Mesendoderm (in vitro differentiated cells): ENCODE measurements at regions not wholly inside any gene's neighbourhood (a gene's known extent, or its start where the extent isn't known, plus 50 kb on each side); places are given as distances from the start of the nearest gene placed in this dataset.

Experiments
- DNase-seq: peaks from one replicate; pipeline ENCODE4 v3.0.0; 2013
- H2AK5ac ChIP-seq: 2 replicates; pipeline ENCODE4 v1.6.1; 2013; ENCODE audit warnings: low read length, inconsistent platforms
- H2BK120ac ChIP-seq: 2 replicates; pipeline ENCODE4 v1.6.1; 2013; ENCODE audit warnings: low read depth, mild to moderate bottlenecking, low read length, moderate library complexity, mixed read lengths
- H2BK15ac ChIP-seq: replicated peaks from 2 replicates; pipeline ENCODE4 v1.6.1; 2013; ENCODE audit warnings: low read depth, mild to moderate bottlenecking, moderate library complexity
- H2BK5ac ChIP-seq: 2 replicates; pipeline ENCODE4 v1.6.1; 2013; ENCODE audit warnings: low read length, inconsistent platforms
- H3K18ac ChIP-seq: 2 replicates; pipeline ENCODE4 v1.6.1; 2013; ENCODE audit warnings: mild to moderate bottlenecking, low read length, mixed read lengths
- H3K23ac ChIP-seq: one replicate; pipeline ENCODE4 v1.6.1; 2013; ENCODE audit warnings: low read length
- H3K27ac ChIP-seq: 2 replicates; pipeline ENCODE4 v1.5.1; 2013; ENCODE audit warnings: low read depth, mild to moderate bottlenecking, inconsistent platforms, low read length, moderate library complexity
- H3K27me3 ChIP-seq: 2 replicates; pipeline ENCODE4 v1.6.1; 2013; ENCODE audit warnings: low read length, control low read depth, mild to moderate bottlenecking, inconsistent platforms; ENCODE audit not compliant: insufficient read depth, poor library complexity
- H3K36me3 ChIP-seq: 2 replicates; pipeline ENCODE4 v1.6.1; 2013; ENCODE audit warnings: low read length, inconsistent platforms; ENCODE audit not compliant: control insufficient read depth, insufficient read depth
- H3K4ac ChIP-seq: one replicate; pipeline ENCODE4 v1.6.1; 2013; ENCODE audit warnings: low read depth, mild to moderate bottlenecking, low read length, moderate library complexity
- H3K4me1 ChIP-seq: 2 replicates; pipeline ENCODE4 v1.6.1; 2013; ENCODE audit warnings: low read depth, low read length, inconsistent platforms; ENCODE audit not compliant: control insufficient read depth
- H3K4me2 ChIP-seq: 2 replicates; pipeline ENCODE4 v1.6.1; 2013; ENCODE audit warnings: low read length
- H3K4me3 ChIP-seq: 2 replicates; pipeline ENCODE4 v1.5.1; 2013; ENCODE audit warnings: mild to moderate bottlenecking, low read length
- H3K56ac ChIP-seq: one replicate; pipeline ENCODE4 v1.6.1; 2013; ENCODE audit warnings: low read length
- H3K79me1 ChIP-seq: 2 replicates; pipeline ENCODE4 v1.6.1; 2013; ENCODE audit warnings: low read length, inconsistent platforms
- H3K79me2 ChIP-seq: 2 replicates; pipeline ENCODE4 v1.6.1; 2013; ENCODE audit warnings: mild to moderate bottlenecking, low read length; ENCODE audit not compliant: control insufficient read depth, insufficient read depth
- H3K9ac ChIP-seq: 2 replicates; pipeline ENCODE4 v1.6.1; 2013; ENCODE audit warnings: low read length, inconsistent platforms
- H4K5ac ChIP-seq: one replicate; pipeline ENCODE4 v1.6.1; 2013; ENCODE audit warnings: low read length
- H4K8ac ChIP-seq: one replicate; pipeline ENCODE4 v1.6.1; 2013; ENCODE audit warnings: low read depth, mild to moderate bottlenecking, control low read depth, low read length, moderate library complexity
- WGBS: extraction: QIAGEN DNeasy Blood & Tissue Kit; methylation state at CpG from one replicate; pipeline ENCODE4 v1.1.7; 2013; ENCODE audit warnings: low lambda C conversion rate, missing lambda C conversion rate; ENCODE audit not compliant: insufficient coverage; ENCODE audit errors: extremely low coverage; 5-methylcytosine and 5-hydroxymethylcytosine counted together

DNA sequence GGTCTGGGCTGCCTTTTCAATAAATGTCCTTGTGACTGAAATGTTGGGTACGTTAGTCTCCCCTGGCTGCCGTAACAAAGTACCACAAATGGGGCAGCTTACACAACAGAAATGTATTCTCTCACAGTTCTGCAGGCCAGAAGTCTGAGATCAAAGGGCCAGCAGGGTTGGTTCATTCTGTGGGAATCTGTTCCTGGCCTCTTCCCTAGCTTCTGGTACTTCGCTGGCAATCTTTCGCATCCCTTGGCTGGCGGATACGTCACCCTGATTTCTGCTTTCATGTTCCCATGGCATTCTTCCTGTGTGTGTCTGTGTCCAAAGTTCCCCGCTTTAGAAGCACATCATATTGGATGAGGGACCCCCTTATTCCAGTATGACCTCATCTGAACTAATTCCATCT is 95.8 kb upstream of the NCOR2 start:
- Histone ChIP-seq H3K27ac (no peak overlapping the region), H3K79me2 (no peaks in the 10 kb centered on the region), H2BK15ac (no peak overlapping the region), H4K5ac (no peak overlapping the region), H3K27me3 (no peaks in the 10 kb centered on the region), H3K4ac (no peak overlapping the region), H3K4me1 (no peaks in the 10 kb centered on the region), H3K79me1 (no peaks in the 10 kb centered on the region), H3K4me2 (no peak overlapping the region), H3K4me3 (no peak overlapping the region), H3K36me3 (no peaks in the 10 kb centered on the region), H2BK120ac (no peak overlapping the region), H3K9ac (no peak overlapping the region), H2BK5ac (no peak overlapping the region), H3K23ac (no peak overlapping the region), H3K18ac (no peak overlapping the region), H4K8ac (no peak overlapping the region), H2AK5ac (no peak overlapping the region), H3K56ac (no peak overlapping the region)
- no peak for DNase-seq
- WGBS, result no CpG with 5 or more reads among the region's 7 CpGs

DNA sequence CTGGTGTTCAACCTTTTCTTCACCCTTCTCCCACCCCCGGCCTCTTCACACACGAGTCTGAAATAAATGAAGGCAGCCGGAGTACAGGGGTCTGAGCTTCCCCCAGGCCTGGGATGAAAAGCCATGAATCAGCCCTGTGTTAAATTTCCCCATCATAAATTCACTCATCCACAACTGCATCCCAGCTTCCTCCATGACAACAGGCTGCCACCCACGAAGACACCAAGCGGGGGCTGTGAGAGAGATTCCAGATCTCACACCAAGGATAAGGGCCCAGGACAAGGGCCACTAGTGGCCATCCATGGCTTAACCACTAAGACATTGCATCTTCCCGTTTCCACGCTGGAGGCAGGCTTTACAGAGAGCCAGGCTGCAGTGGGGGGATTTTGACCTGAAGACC is 93.9 kb upstream of the NCOR2 start:
- H3K23ac ChIP-seq, result no peak overlapping the region
- H3K27me3 ChIP-seq, result no peaks in the 10 kb centered on the region
- no peaks in the 10 kb centered on the region for H3K4me1 ChIP-seq
- H3K9ac ChIP-seq, result no peak overlapping the region
- no peak for DNase-seq
- no peaks in the 10 kb centered on the region for H3K79me1 ChIP-seq
- H2BK15ac ChIP-seq, result no peak overlapping the region
- H3K18ac ChIP-seq, result no peak overlapping the region
- H3K79me2 ChIP-seq, result no peaks in the 10 kb centered on the region
- H3K36me3 ChIP-seq, result no peaks in the 10 kb centered on the region
- H2AK5ac ChIP-seq, result no peak overlapping the region
- no CpG with 5 or more reads among the region's 7 CpGs for WGBS
- H4K8ac ChIP-seq, result no peak overlapping the region
- no peak overlapping the region for H3K4me3 ChIP-seq
- no peak overlapping the region for H2BK5ac ChIP-seq
- H3K27ac ChIP-seq, result no peak overlapping the region
- no peak overlapping the region for H3K4ac ChIP-seq
- H3K4me2 ChIP-seq, result no peak overlapping the region
- no peak overlapping the region for H4K5ac ChIP-seq
- no peak overlapping the region for H3K56ac ChIP-seq
- no peak overlapping the region for H2BK120ac ChIP-seq

GRCh38 chr12:124660851-124661250 is 93.4 kb upstream of the NCOR2 start:
- Histone ChIP-seq H2BK15ac (no peak overlapping the region), H3K23ac (no peak overlapping the region), H3K4ac (no peak overlapping the region), H3K56ac (no peak overlapping the region), H3K4me1 (no peaks in the 10 kb centered on the region), H3K18ac (no peak overlapping the region), H3K9ac (no peak overlapping the region), H3K27ac (no peak overlapping the region), H3K4me2 (no peak overlapping the region), H3K4me3 (no peak overlapping the region), H3K79me1 (no peaks in the 10 kb centered on the region), H4K8ac (no peak overlapping the region), H2BK120ac (no peak overlapping the region), H3K27me3 (no peaks in the 10 kb centered on the region), H4K5ac (no peak overlapping the region), H2AK5ac (no peak overlapping the region), H3K36me3 (no peaks in the 10 kb centered on the region), H3K79me2 (no peaks in the 10 kb centered on the region), H2BK5ac (no peak overlapping the region)
- no CpG with 5 or more reads among the region's 20 CpGs for WGBS
- DNase-seq, result no peak

DNA sequence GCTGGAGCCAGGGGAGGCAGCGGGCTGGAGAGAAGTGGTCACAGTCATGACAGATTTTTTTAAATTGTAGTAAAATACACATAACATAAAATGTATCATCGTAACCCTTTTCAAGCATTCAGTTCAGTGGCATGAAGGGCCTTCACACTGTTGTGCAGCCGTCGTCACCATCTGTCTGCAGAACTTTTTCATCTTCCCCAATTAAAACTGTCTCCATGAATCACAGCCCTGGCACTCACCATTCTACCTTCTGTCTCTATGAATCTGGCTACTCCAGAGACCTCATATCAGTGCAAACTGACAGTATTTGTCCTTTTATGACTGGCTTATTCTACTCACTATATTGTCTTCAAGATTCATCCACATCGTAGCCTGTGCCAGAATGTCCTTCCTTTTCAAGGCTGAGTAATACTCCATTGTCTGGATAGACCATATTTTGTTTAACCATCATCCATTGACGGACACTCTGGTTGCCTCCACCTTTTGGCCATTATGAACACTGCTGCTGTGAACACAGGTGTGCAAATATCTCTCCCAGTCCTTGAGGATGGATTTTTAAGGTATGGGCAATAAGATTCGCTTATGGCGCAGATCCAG is 91.5 kb upstream of the NCOR2 start:
- no peaks in the 10 kb centered on the region for H3K27me3 ChIP-seq
- H2BK120ac ChIP-seq, result no peak overlapping the region
- H3K56ac ChIP-seq, result no peak overlapping the region
- H2AK5ac ChIP-seq, result no peak overlapping the region
- H3K23ac ChIP-seq, result no peak overlapping the region
- H3K79me1 ChIP-seq, result no peaks in the 10 kb centered on the region
- no peak for DNase-seq
- H3K4ac ChIP-seq, result no peak overlapping the region
- no peaks in the 10 kb centered on the region for H3K36me3 ChIP-seq
- no peak overlapping the region for H2BK5ac ChIP-seq
- no peak overlapping the region for H3K4me3 ChIP-seq
- no peak overlapping the region for H3K9ac ChIP-seq
- H3K4me1 ChIP-seq, result peaks cover 2% of the 10 kb centered on the region
- no peaks in the 10 kb centered on the region for H3K79me2 ChIP-seq
- no peak overlapping the region for H3K4me2 ChIP-seq
- no CpG with 5 or more reads among the region's 8 CpGs for WGBS
- no peak overlapping the region for H2BK15ac ChIP-seq
- no peak overlapping the region for H3K27ac ChIP-seq
- H4K5ac ChIP-seq, result no peak overlapping the region
- H4K8ac ChIP-seq, result no peak overlapping the region
- H3K18ac ChIP-seq, result no peak overlapping the region

DNA sequence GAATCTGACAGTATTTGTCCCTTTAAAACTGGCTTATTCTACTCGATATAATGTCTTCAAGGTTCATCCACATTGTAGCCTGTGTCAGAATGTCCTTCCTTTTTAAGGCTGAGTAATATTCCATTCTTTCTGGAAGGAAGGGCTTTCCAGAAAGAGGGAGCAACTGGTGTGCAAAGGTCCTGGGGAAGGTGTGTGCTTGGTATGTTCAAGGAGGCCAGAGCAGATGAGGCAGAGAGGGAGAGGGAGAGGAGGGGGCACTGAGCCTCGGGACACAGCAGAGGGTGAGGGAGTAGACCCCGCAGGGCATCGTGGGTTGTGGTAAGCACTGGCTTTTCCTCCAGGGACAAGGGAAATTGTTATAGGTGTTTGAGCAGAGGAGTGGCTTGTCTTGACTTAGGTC is 90.9 kb upstream of the NCOR2 start:
- H3K56ac ChIP-seq, result no peak overlapping the region
- no CpG with 5 or more reads among the region's 4 CpGs for WGBS
- no peak overlapping the region for H3K4me3 ChIP-seq
- no peak overlapping the region for H3K18ac ChIP-seq
- DNase-seq, result no peak
- no peaks in the 10 kb centered on the region for H3K27me3 ChIP-seq
- H3K23ac ChIP-seq, result no peak overlapping the region
- no peak overlapping the region for H3K27ac ChIP-seq
- no peak overlapping the region for H3K4ac ChIP-seq
- H2BK15ac ChIP-seq, result no peak overlapping the region
- peaks cover 2% of the 10 kb centered on the region for H3K4me1 ChIP-seq
- no peak overlapping the region for H3K4me2 ChIP-seq
- no peak overlapping the region for H3K9ac ChIP-seq
- no peaks in the 10 kb centered on the region for H3K36me3 ChIP-seq
- no peaks in the 10 kb centered on the region for H3K79me1 ChIP-seq
- H2AK5ac ChIP-seq, result no peak overlapping the region
- no peak overlapping the region for H2BK120ac ChIP-seq
- no peak overlapping the region for H4K5ac ChIP-seq
- H3K79me2 ChIP-seq, result no peaks in the 10 kb centered on the region
- no peak overlapping the region for H2BK5ac ChIP-seq
- H4K8ac ChIP-seq, result no peak overlapping the region

DNA sequence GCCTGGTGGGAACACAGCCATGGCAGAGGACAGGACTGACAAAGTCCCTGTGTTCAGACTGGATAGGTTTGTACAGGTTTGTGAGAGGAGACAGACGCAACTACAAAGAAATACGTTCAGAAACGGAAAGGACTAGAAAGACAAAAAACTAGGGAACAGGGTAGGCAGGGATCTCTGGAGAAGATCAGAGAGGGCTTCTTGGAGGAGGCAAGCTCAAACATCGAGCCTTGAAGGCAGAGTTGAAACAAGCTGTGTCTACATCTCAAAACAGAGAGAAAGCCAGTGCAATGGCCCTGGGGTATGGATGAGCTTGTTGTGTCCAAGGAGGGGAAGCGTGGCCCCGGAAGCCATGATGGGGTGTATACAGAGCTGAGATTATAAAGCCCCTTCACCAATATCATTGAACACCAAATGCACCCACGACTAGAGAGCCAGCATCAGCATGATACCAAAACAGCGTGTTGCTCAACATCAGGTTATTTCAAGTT is 89.6 kb upstream of the NCOR2 start:
- H3K27me3 ChIP-seq, result no peaks in the 10 kb centered on the region
- no peak for DNase-seq
- H3K56ac ChIP-seq, result no peak overlapping the region
- WGBS, result no CpG with 5 or more reads among the region's 8 CpGs
- no peak overlapping the region for H3K4ac ChIP-seq
- no peak overlapping the region for H4K5ac ChIP-seq
- H3K79me1 ChIP-seq, result no peaks in the 10 kb centered on the region
- H3K79me2 ChIP-seq, result no peaks in the 10 kb centered on the region
- no peak overlapping the region for H2BK120ac ChIP-seq
- no peak overlapping the region for H2BK5ac ChIP-seq
- no peak overlapping the region for H3K23ac ChIP-seq
- peaks cover 2% of the 10 kb centered on the region for H3K4me1 ChIP-seq
- no peak overlapping the region for H3K27ac ChIP-seq
- H4K8ac ChIP-seq, result no peak overlapping the region
- H2BK15ac ChIP-seq, result no peak overlapping the region
- H2AK5ac ChIP-seq, result no peak overlapping the region
- H3K36me3 ChIP-seq, result no peaks in the 10 kb centered on the region
- H3K9ac ChIP-seq, result no peak overlapping the region
- H3K18ac ChIP-seq, result no peak overlapping the region
- H3K4me3 ChIP-seq, result no peak overlapping the region
- no peak overlapping the region for H3K4me2 ChIP-seq
